Fibroblast of the aortic adventitia (primary cell): ENCODE measurements at regions not wholly inside any gene's neighbourhood (a gene's known extent, or its start where the extent isn't known, plus 50 kb on each side); places are given as distances from the start of the nearest gene placed in this dataset.

Experiments used
- DNase-seq: peaks from one replicate; pipeline ENCODE4 v3.0.0-alpha.2; 2010; ENCODE audit warnings: low read depth
- H3K4me3 ChIP-seq: 2 replicates; pipeline ENCODE4 v1.5.1; 2011; ENCODE audit warnings: low read depth, mild to moderate bottlenecking, control low read depth, low read length, moderate library complexity
- CTCF ChIP-seq: IDR thresholded peaks from 2 replicates; pipeline ENCODE4 v1.5.1; 2011; ENCODE audit warnings: mild to moderate bottlenecking, low read length, control low read depth, inconsistent platforms; ENCODE audit not compliant: insufficient read depth

- no peak overlapping the region for H3K4me3 ChIP-seq
- TF ChIP-seq CTCF: no peak
Observed at GRCh38 chr11:115656669-115657068, 152.5 kb upstream of the CADM1 start.

GRCh38 chr11:115656041-115656440, 151.8 kb upstream of the CADM1 start:
- TF ChIP-seq CTCF: no peak
- DNase-seq: no peak
- no peak overlapping the region for H3K4me3 ChIP-seq

More at GRCh38 chr11:115656669-115657068, 152.5 kb upstream of the CADM1 start:
- DNase-seq: no peak

- DNase-seq: no peak
- no peak for TF ChIP-seq CTCF
Observed at GRCh38 chr11:115654792-115655191, 150.6 kb upstream of the CADM1 start.

GRCh38 chr11:115653926-115654325, 149.7 kb upstream of the CADM1 start:
- DNase-seq: no peak
- TF ChIP-seq CTCF: no peak
- H3K4me3 ChIP-seq: no peak overlapping the region

More at GRCh38 chr11:115654792-115655191, 150.6 kb upstream of the CADM1 start:
- H3K4me3 ChIP-seq: no peak overlapping the region

GRCh38 chr11:115653076-115653475, 148.9 kb upstream of the CADM1 start:
- TF ChIP-seq CTCF: no peak
- no peak overlapping the region for H3K4me3 ChIP-seq
- DNase-seq: no peak

GRCh38 chr11:115652496-115652895, 148.3 kb upstream of the CADM1 start:
- DNase-seq: no peak
- TF ChIP-seq CTCF: no peak
- no peak overlapping the region for H3K4me3 ChIP-seq

- H3K4me3 ChIP-seq: no peak overlapping the region
- TF ChIP-seq CTCF: no peak
- no peak for DNase-seq
Observed at GRCh38 chr11:115652094-115652493, 147.9 kb upstream of the CADM1 start.
